Stimulated activated CD8-positive, alpha-beta memory T cell treated with anti-CD3 and anti-CD28 coated beads, Interleukin-4, amount 100 ng/mL, for 1 hour (primary cell): ENCODE measurements at regions not wholly inside any gene's neighbourhood (a gene's known extent, or its start where the extent isn't known, plus 50 kb on each side); places are given as distances from the start of the nearest gene placed in this dataset.

Experiments
- DNase-seq, 2 donors: peaks; one replicate each; pipeline ENCODE4 v3.0.0-alpha.2; 2020; ENCODE audit warnings: low read depth in 2 of 2, low spot score in 1 of 2

DNA sequence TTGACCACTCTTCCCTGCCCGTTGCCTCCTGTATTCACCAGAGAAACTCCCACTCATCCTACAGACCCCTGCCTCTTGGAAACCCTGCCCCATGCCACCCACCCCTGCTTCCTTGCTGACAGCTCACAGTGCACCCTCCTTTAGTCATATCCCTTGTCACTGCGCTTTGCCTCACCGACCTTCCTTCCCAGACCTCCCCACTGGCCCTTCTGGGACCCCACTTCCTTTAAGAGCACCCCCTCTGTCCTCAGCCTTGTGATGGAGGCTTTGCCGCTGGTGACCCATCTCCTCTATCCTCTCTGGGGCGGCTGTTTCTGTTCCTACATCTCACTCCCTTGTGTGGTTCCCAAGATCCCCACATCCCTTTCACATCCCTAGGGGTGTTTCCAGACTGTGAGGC is 92.8 kb upstream of the ZMIZ1 start:
- DNase-seq = no peak

DNA sequence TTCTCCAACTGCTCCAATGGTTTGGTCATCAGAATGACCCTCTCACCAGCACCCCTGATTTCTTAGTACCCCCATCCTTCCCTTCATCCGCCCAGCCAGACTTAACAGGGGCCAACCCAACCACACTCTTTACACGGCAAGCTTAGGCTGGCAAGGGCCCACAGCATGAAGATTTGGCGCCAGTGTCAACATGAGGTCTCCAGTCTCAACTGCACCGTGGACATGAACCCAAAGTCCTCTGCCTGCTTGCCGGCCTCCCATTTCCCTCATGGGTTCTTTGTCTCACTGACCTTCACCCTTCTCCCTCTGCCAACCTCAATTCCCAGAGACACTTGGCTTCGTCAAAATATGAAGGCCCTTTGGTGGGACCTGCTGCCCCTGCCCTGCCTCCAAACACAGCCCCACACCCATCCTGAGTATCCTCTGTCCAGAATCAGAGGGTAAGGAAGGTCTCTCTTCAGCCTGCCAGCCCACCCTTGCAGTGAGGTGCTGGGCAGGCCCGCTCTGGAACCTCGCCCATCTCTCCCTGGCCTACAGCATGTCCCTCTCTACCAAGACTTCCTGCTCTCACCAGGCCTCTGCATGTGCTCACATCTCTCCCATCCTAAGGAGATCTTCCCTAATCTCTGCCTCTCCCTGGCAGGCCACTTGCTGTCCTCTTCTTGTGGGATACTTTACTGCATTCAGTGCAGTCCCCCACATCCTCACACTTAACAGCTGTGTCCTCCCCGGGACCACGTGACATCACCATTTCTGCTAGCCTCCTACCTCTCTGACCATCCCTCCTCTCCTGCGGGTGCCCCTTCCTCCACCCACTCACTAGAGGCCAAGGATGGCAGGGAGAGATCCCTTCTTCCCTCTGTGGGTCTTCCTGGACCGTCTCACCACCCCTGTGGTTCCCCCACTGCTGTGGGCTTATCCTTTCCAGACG is 91.7 kb upstream of the ZMIZ1 start:
- DNase-seq = no peak

DNA sequence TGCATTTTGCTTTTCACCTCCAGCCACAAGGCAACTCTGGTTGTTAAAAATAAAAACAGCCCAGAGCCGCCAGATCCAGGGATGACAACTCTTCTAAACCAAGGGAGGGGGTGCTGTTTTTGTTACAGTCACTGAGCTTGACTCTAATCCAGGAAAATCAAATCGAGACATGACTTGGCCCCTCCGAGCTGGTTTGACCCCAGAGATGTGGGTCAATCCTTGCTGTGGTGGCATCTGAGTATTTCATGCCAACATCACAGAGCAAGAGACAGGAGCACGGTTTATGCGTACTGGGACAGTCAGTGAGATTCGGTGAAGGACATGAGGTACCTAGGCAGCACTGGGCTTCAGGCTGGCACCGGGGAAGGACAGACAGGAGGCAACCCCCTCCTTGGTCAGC is 88.8 kb upstream of the ZMIZ1 start:
- no peak for DNase-seq

- DNase-seq = no peak
Observed at GRCh38 chr10:78980354-78980753, 88.4 kb upstream of the ZMIZ1 start.

DNA sequence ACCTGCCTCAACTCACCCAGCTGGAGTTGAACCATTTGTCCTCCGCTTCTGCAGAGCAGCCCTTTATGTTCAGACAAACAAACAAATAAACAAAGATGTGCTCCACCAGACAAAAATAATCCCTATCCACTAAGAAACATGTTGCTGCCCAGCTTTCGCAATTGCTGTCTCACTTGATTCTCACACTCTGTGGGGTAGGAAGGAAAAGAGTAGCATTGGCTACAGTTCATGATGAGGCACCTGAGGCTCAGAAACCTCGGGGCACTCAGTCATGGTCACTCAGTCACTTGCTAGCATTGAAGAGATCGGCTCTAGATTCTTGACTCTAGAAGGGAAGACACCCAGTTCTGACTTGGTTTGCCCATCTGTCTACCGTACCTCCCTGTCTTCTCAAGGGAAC is 88.0 kb upstream of the ZMIZ1 start:
- no peak for DNase-seq

GRCh38 chr10:78981257-78981969 is 87.4 kb upstream of the ZMIZ1 start:
- no peak for DNase-seq

DNA sequence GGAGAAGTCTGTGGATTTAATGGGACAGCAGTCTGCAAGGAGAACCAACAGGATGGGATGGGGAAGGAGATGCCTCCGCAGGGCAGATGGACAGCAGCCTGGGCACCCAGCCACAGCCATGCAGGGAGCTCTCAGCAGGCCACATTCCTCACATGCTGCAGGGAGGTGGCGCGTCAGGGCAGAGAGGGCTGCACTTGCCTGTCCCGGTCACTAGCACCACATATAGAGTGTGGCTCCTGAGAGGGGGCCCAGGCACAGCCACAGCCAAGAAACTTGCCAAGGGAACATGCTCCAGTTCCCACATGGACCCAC is 86.8 kb upstream of the ZMIZ1 start:
- no peak for DNase-seq

DNA sequence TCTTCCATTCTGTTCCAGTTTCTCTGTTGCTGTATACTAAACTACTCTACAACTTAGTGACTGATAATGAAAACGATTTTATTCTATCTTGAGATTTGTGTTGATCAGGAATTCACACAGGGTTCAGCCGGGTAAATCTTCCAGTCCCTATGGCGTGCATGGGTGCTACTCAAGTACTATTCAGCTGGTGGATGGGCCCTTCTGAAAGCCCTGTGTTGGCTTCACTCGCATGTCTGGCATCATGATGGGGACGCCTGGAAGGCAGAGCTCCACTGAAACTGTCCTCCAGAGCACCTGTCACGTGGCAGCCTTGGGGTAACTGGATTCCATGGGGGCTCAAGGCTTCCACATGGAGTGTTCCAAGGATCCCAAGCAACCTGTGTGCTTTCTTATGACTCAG is 86.0 kb upstream of the ZMIZ1 start:
- DNase-seq = no peak

DNA sequence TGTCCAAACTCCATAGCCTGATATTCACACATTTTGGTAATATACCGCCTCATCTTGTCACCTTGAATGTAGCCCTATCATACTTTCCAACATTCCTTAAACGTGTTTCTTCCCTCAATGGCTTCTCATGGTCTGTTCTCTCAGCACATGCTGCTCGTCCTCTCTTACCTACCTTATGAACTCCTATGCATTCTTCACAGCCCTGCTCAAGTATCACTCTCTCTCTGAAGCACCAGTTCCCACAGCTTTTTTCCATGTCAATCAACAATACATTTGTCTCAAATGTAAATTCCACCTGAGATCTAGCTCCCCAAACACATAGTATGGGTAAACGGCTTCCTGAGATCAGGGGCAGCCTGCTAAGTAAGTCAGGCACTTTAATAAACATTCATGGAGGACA is 85.2 kb upstream of the ZMIZ1 start:
- DNase-seq = no peak

DNA sequence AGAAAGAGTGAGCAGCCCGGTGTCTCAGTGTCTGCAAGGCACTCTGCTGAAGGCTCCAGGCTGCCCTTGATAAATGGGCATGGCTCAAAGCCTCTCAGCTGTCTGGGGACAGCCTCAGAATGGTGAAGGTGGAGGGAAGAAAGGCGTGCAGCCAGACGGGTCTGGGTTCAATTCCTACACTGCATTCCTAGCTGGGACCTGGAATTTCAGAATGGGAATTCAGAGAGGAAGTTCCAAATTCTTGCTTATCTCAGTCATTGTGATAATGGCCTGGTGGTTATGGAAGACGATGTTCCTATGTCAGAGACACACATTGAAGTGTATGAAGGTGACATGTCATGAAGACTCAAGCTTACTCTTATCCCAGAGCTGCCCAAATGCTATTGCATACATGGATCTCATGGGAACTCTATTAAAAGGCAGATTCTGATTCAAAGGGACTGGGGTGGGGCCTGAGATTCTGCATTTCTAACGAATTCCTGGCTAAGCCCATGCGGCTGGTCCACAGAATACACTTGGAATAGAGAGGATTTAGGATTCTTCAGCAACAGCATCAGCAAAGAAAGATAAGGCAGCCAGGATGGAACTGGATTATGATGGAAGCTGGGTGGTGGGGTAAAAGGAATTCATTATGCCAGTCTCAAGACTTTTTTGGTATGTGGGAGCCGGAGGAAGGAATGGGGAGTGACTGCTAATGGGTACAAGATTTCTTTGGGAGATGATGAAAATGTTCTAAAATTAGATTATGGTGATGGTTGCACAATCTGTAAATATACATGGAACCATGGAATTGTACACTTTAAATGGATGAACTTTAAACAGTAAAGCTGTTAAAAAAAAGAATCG is 82.6 kb upstream of the ZMIZ1 start:
- DNase-seq = no peak

DNA sequence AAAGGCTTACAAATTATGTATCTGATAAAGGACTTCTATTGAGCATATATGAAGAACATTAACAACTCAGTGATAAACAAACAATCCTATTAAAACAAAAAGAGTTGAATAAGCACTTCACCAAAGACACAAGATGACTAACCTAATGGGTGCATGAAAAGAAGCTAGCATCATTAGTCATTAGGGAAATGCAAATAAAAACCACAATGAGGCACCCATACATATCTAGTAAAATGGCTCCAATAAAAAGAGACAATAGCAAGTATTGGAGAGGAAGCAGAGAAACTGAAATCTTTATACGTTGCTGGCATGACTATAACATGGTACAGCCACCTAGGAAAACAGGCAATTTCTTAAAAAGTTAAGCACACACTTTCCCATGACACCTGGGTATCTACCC is 77.6 kb upstream of the ZMIZ1 start:
- no peak for DNase-seq

GRCh38 chr10:78992333-78992732 is 76.4 kb upstream of the ZMIZ1 start:
- DNase-seq = no peak

- no peak for DNase-seq
Observed at GRCh38 chr10:78993261-78993945, 75.4 kb upstream of the ZMIZ1 start.

- DNase-seq = no peak
Observed at GRCh38 chr10:78995987-78996791, 72.6 kb upstream of the ZMIZ1 start.

- DNase-seq = no peak
Observed at GRCh38 chr10:78996792-78997129, 72.0 kb upstream of the ZMIZ1 start.

DNA sequence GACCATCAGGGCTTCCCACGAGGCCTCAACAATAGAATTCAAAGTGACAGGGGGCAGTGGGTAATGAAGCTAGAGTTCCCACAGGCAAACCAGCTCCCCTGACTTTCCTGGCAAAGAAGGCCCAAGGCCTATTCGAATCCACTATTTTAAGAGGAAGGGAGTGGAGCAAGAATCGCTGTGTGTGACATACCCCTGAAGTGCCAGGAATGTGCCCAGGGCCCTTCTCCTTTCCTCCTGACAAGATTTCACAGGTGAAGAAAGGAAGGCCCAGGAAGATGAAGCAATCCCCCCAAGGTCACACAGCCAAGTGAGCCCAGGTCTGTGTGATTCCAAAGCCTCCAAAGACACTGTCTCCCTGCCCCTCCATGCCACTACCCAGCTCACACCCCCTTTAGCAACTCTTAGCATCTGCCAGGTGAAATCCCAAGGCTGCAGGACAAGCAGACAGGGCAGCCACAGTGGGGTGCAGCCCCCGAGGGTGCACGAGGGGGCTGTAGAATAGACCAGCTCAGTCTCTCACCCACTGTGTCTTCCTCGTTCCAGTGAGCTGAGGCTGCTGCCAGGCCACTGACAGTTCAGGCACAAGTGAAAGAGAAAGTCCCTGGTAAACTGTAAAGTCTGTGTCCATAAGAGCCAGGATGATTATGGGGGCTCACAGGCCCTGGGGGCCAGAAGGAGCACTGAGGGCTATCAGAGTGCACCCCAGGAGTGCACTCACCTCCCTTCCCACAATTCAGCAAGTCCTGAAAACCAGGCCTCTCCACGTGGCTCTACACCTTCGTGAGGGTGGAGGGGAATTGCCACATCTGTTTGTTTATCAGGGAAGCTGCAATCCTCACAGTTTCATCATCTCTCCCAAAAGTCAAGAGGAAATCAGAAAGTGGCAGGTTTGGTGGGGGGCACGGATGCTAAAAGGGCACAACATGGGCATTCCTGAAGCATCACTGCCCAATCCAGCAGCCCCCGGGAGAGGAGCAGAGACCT is 70.8 kb upstream of the ZMIZ1 start:
- DNase-seq = no peak

GRCh38 chr10:79001082-79001885 is 67.5 kb upstream of the ZMIZ1 start:
- DNase-seq = no peak

DNA sequence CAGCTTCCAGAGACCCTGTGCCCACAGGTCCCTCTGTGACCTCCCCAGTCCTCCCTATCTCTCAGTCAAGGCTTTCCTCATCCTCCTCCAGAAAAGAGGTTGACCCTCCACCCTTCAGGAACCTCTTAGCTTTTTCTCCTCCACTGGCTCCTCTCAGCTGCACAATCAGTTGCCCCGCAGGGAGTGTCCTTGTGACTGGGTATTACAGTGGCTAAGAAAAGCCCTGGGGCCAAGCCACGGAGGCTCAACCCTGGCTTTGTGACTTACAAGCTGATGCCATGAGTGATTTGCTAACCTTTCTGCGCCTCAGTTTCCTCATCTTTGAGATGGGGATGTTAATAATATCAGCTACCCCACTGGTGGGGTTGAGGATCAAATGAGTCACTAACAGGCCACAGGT is 66.4 kb upstream of the ZMIZ1 start:
- DNase-seq = no peak
